ENCODE measurements at regions not wholly inside any gene's neighbourhood (a gene's known extent, or its start where the extent isn't known, plus 50 kb on each side); places are given as distances from the start of the nearest gene placed in this dataset.

DNA sequence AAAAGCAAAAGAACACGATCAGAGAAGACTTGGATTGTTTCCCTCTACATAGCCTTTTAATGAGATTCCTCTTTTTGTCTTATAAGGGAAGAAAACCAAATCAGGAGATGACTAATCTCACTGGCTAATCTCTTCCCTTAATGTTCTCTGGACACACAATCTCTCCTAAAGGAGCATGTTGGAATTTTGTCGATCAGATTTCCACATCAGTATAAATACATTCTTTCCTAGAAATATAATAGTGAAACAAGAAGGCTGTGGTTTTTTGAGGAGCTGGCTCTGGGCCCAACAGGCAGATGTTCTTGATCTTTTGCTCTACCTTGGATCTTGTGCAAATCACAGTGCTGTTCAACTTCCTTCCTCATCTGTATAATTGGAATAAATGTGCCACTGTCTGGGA is 94.0 kb downstream of the GTPBP8 start:
- no TSS peak for BruUV-seq (replicated peaks)
- POLR2A ChIA-PET (ENCODE audit: unreplicated experiment): no interaction called here

More for the DNA sequence above, 94.0 kb downstream of the GTPBP8 start:
- Histone ChIP-seq H2BK120ac (ENCODE audit: low read depth, low read length) (no peak overlapping the region; the same call in 1 of the 2 replicates), H4K8ac (ENCODE audit: low read depth in 2 of 2, low read length in 2 of 2) (peak overlapping the region in 1 of 2 experiments; percentile 48; a peak in 1 of 4 replicates), H3K18ac (ENCODE audit: low read depth, low read length) (no peak overlapping the region), H3K9me3 (ENCODE audit: control insufficient read depth, insufficient read depth, low read length) (no peaks in the 10 kb centered on the region), H3K79me1 (ENCODE audit: low read depth in 1 of 2, low read length in 2 of 2) (no peaks in the 10 kb centered on the region), H3K27ac (ENCODE audit: insufficient read depth, low read length) (peak overlapping the region; percentile 68; the same call in 1 of the 2 replicates), H3K36me3 (ENCODE audit: control insufficient read depth, insufficient read depth, low read length) (no peaks in the 10 kb centered on the region), H3K23ac (ENCODE audit: low read depth, low read length) (no peak overlapping the region), H3K9me1 (ENCODE audit: insufficient read depth, low read length) (no peaks in the 10 kb centered on the region), H2AK5ac (ENCODE audit: low read depth, low read length) (no peak overlapping the region), H3K4ac (ENCODE audit: low read depth, low read length) (no peak overlapping the region), H2BK20ac (ENCODE audit: low read depth, low read length) (no peak overlapping the region), H3K4me1 (ENCODE audit: control insufficient read depth, insufficient read depth, low read length) (peaks cover 3% of the 10 kb centered on the region; the same call in 1 of the 2 replicates), H3K56ac (ENCODE audit: extremely low read depth, insufficient read depth, low read length) (no peak overlapping the region), H3K27me3 (ENCODE audit: control insufficient read depth, insufficient read depth, low read length) (peaks cover 14% of the 10 kb centered on the region), H3K4me2 (ENCODE audit: low read depth, low read length) (peak overlapping the region; percentile 14; the same call in 1 of the 2 replicates), H2AFZ (replicated peaks; ENCODE audit: low read length, poor library complexity) (no peak overlapping the region), H4K91ac (ENCODE audit: insufficient read depth, low read depth, low read length) (no peak overlapping the region), H3K4me3 (ENCODE audit: insufficient read depth, low read depth, low read length) (no peak overlapping the region), H2BK5ac (ENCODE audit: low read depth, low read length, poor library complexity, severe bottlenecking) (no peak overlapping the region), H4K20me1 (ENCODE audit: insufficient read depth, low read length) (no peaks in the 10 kb centered on the region), H2AK9ac (replicated peaks; ENCODE audit: low read depth, low read length, poor library complexity) (no peak overlapping the region), H3K14ac (replicated peaks; ENCODE audit: low read depth, low read length) (no peak overlapping the region), H3K9ac (ENCODE audit: low read depth, low read length) (no peak overlapping the region), H4K5ac (ENCODE audit: low read depth, low read length) (no peak overlapping the region), H2BK15ac (ENCODE audit: low read depth, low read length) (no peak overlapping the region)
- DNase-seq (peak; percentile 88), ATAC-seq (ENCODE audit: low read depth) (peak; percentile 87)
- dilution Hi-C loops (cut with HindIII; ENCODE audit: low sequenced_read_pairs, unreplicated experiment) (no loop called here), in situ Hi-C loops (cut with MboI; ENCODE audit: low sequenced_read_pairs) (no loop called here), intact Hi-C loops (cut with micrococcal nuclease) (no loop called here)
- no CpG with 5 or more reads among the region's 2 CpGs for WGBS, 2 experiments (ENCODE audit: extremely low coverage in 2 of 2, insufficient read length in 1 of 2)
- TF ChIP-seq MAZ (IDR thresholded peaks at IDR 0.05; ENCODE audit: borderline replicate concordance, low read depth, low read length) (no peak), BHLHE40 (IDR thresholded peaks at IDR 0.05; ENCODE audit: low read depth, low read length) (no peak), SMC3 (IDR thresholded peaks at IDR 0.05; ENCODE audit: low read depth, low read length) (no peak)
- CTCF ChIA-PET: interaction anchor here (0.7 to 0.9 kb wide), 2 partner anchors 14 to 103 kb away, joined by 3 to 4 read pairs; no protein-coding TSS in a partner anchor

All from IMR-90 (cell line).